Sigmoid colon (tissue), 6 donors: ENCODE measurements at regions not wholly inside any gene's neighbourhood (a gene's known extent, or its start where the extent isn't known, plus 50 kb on each side); places are given as distances from the start of the nearest gene placed in this dataset.
"Not testable (repeated sequence)": the region's sequence is repeated elsewhere in the genome, so short reads cannot be mapped to it uniquely, and the experiment has no call there.

Source experiments
- DNase-seq: peaks from one replicate; pipeline ENCODE4 v3.0.0-alpha.2; 2019
- H3K27ac ChIP-seq, 4 donors: fragments of 200-600 bp; sonication (generic); one replicate each; pipeline ENCODE4 v1.5.1; 2016 to 2019; ENCODE audit warnings: mild to moderate bottlenecking in 1 of 4
- H3K27me3 ChIP-seq, 3 donors: fragments of 200-600 bp; sonication (generic); one replicate each; pipeline ENCODE4 v1.5.1; 2019; ENCODE audit warnings: mild to moderate bottlenecking in 1 of 3
- H3K36me3 ChIP-seq, 4 donors: fragments of 200-600 bp; sonication (generic); one replicate each; pipeline ENCODE4 v1.5.1; 2016 to 2019
- H3K4me1 ChIP-seq, 4 donors: fragments of 200-600 bp; sonication (generic); one replicate each; pipeline ENCODE4 v1.5.1; 2017 to 2019
- H3K4me3 ChIP-seq, 4 donors: fragments of 200-600 bp; sonication (generic); one replicate each; pipeline ENCODE4 v1.5.1; 2017 to 2019; ENCODE audit warnings: mild to moderate bottlenecking in 2 of 4, moderate library complexity in 1 of 4
- H3K9me3 ChIP-seq, 4 donors: fragments of 200-600 bp in 3 of 4; sonication (generic) in 3 of 4; one replicate each; pipeline versions ENCODE4 v1.5.1 to v1.6.1; 2013 to 2019
- EP300 ChIP-seq, 4 donors: sonication (generic); formaldehyde crosslinking; IDR thresholded peaks; one replicate each; pipeline ENCODE4 v1.6.1; 2017; ENCODE audit warnings: antibody characterized with exemption in 4 of 4
- POLR2A ChIP-seq, 2 donors: fragments of 450-650 bp; IDR thresholded peaks; one replicate each; pipeline ENCODE4 v1.6.1; 2016; ENCODE audit warnings: antibody characterized with exemption in 2 of 2, mild to moderate bottlenecking in 2 of 2, moderate library complexity in 2 of 2
- POLR2AphosphoS5 ChIP-seq, 4 donors: sonication (generic); formaldehyde crosslinking; IDR thresholded peaks; one replicate each; pipeline ENCODE4 v1.6.1; 2017; ENCODE audit warnings: antibody characterized with exemption in 4 of 4
- WGBS, 2 donors: extraction: QIAGEN DNeasy Blood & Tissue Kit; methylation state at CpG; one replicate each; pipeline ENCODE4 v1.1.7; 2013; 5-methylcytosine and 5-hydroxymethylcytosine counted together
- intact Hi-C: fragments of 100-400 bp; cut with DNase I; formaldehyde crosslinking; loops from one replicate; pipeline ENCODE4 v1.15.1; 2023
- TF ChIP-seq, protein P1 (sequence below), 4 experiments: fragments of 450-650 bp in 3 of 4; fragments of 200-600 bp in 1 of 4; IDR thresholded peaks; one replicate each; pipeline ENCODE4 v1.5.1; 2016 to 2019; ENCODE audit warnings: antibody characterized with exemption in 4 of 4, mild to moderate bottlenecking in 3 of 4, moderate library complexity in 2 of 4
- donor health status: healthy with polysubstance abuse.
- donor health status: healthy.

DNA sequence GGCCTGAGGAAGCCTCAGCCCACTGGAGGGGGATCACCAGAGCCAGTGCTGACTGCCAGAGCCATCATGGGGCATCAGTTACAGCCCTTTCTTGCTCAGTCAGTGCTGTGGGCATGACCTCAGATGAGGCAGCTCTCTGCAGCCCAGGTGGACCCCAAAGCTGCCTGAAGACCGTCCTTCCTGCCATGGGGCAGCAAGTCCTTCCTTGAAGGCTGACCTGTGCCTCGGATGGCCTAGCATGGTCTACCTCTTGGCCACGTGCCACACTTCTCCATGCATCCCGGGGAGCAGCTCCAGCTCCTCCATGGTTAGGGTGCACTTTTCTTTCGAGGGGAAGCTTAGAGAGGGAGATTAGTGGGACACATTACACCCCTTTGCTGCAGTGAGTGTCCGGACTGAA lies 233.4 kb downstream of the VAPA start:
- DNase-seq, result no peak
- WGBS, 2 donors, result 85 to 91% methylated on average over 6 of the region's 6 CpGs
- H3K27me3 ChIP-seq, result no peaks in the 10 kb centered on the region
- no peak overlapping the region for H3K27ac ChIP-seq
- H3K4me3 ChIP-seq, result no peak overlapping the region
- intact Hi-C loops, result no loop called here
- no peaks in the 10 kb centered on the region for H3K9me3 ChIP-seq
- TF ChIP-seq, protein P1, sequence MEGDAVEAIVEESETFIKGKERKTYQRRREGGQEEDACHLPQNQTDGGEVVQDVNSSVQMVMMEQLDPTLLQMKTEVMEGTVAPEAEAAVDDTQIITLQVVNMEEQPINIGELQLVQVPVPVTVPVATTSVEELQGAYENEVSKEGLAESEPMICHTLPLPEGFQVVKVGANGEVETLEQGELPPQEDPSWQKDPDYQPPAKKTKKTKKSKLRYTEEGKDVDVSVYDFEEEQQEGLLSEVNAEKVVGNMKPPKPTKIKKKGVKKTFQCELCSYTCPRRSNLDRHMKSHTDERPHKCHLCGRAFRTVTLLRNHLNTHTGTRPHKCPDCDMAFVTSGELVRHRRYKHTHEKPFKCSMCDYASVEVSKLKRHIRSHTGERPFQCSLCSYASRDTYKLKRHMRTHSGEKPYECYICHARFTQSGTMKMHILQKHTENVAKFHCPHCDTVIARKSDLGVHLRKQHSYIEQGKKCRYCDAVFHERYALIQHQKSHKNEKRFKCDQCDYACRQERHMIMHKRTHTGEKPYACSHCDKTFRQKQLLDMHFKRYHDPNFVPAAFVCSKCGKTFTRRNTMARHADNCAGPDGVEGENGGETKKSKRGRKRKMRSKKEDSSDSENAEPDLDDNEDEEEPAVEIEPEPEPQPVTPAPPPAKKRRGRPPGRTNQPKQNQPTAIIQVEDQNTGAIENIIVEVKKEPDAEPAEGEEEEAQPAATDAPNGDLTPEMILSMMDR (IDR thresholded peaks at IDR 0.05), result no peak
- no peak for TF ChIP-seq EP300 (IDR thresholded peaks at IDR 0.05)
- TF ChIP-seq POLR2AphosphoS5 (IDR thresholded peaks at IDR 0.05), result no peak
- no peak for TF ChIP-seq POLR2A (IDR thresholded peaks at IDR 0.05)
- H3K4me1 ChIP-seq, result peaks cover 0 to 17% (median 12%) of the 10 kb centered on the region in 4 donors
- H3K36me3 ChIP-seq, result no peaks in the 10 kb centered on the region

DNA sequence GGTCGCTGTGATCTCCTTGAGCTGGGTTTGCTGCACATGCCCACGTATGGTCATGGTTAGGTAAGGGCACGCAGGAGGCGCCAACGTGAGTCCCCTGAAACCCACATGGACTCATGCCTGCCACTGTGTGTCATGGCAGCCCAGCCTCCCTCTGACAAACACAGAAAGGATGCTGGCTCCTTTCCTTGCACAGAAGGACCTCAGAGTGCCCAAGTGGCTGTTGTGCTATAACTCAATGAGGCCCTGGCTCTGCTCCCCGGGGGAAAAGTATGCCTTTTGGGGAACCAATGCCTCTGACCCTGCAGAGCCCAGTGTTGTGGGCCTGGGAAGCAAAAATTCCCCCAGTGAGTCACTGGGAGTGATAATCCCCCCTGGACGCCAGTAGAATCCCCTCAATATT lies 233.9 kb downstream of the VAPA start:
- intact Hi-C loops, result no loop called here
- no peak for TF ChIP-seq POLR2AphosphoS5 (IDR thresholded peaks at IDR 0.05)
- no peak for TF ChIP-seq EP300 (IDR thresholded peaks at IDR 0.05)
- no peak for TF ChIP-seq POLR2A (IDR thresholded peaks at IDR 0.05)
- TF ChIP-seq, protein P1 (IDR thresholded peaks at IDR 0.05), result no peak

DNA sequence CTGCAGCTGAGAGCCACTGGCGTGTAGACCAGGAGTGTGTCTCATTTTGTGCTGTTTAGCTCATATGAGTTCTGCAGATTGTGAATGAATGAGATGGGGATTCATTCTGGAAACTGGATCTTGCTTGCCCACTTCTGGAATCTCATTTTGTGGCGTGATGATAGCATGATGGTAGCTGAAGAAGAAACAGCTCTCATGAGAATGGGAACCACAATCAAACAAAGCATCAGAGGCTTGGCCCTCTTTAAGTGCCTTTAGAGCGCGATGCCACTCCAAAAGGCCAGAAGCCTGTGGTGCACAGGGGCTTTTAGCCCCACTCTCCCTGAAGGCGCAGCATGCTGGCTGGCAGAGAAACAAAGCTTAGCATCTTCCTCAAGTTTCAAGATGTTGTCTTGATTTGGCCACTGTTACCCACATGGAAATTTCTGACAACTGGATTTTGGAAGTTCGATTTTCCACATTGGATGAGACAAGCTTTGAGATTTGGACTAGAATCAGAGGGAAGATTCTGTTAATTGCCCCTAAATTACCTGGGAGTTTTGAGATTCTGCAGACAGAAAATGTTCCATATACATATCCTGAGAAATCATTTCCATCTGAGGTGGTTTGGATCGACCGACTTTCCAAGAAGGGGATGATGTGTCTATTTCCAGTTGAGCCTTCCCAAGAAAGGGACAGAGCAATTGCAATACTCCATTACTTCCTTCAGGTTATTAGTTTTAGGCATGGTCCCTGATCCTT lies 234.5 kb downstream of the VAPA start:
- no peak overlapping the region for H3K27ac ChIP-seq
- TF ChIP-seq POLR2A (IDR thresholded peaks at IDR 0.05) (no peak), EP300 (IDR thresholded peaks at IDR 0.05) (no peak), POLR2AphosphoS5 (IDR thresholded peaks at IDR 0.05) (no peak)
- TF ChIP-seq, protein P1 (IDR thresholded peaks at IDR 0.05), result no peak
- no peak overlapping the region for H3K4me3 ChIP-seq
- H3K4me1 ChIP-seq, result peaks cover 0 to 8% (median 4%) of the 10 kb centered on the region in 4 donors
- DNase-seq, result no peak
- WGBS, 2 donors, result 94 to 95% methylated on average over 8 of the region's 8 CpGs
- H3K9me3 ChIP-seq, result no peaks in the 10 kb centered on the region
- intact Hi-C loops, result no loop called here
- H3K36me3 ChIP-seq, result no peaks in the 10 kb centered on the region
- no peaks in the 10 kb centered on the region for H3K27me3 ChIP-seq

More for the DNA sequence above, 233.9 kb downstream of the VAPA start:
- Histone ChIP-seq H3K4me1 (peaks cover 0 to 11% (median 7%) of the 10 kb centered on the region in 4 donors), H3K36me3 (no peaks in the 10 kb centered on the region), H3K4me3 (no peak overlapping the region), H3K27me3 (no peaks in the 10 kb centered on the region), H3K9me3 (no peaks in the 10 kb centered on the region), H3K27ac (no peak overlapping the region)
- no peak for DNase-seq
- WGBS, 2 donors, result 91 to 94% methylated on average over 7 of the region's 7 CpGs

DNA sequence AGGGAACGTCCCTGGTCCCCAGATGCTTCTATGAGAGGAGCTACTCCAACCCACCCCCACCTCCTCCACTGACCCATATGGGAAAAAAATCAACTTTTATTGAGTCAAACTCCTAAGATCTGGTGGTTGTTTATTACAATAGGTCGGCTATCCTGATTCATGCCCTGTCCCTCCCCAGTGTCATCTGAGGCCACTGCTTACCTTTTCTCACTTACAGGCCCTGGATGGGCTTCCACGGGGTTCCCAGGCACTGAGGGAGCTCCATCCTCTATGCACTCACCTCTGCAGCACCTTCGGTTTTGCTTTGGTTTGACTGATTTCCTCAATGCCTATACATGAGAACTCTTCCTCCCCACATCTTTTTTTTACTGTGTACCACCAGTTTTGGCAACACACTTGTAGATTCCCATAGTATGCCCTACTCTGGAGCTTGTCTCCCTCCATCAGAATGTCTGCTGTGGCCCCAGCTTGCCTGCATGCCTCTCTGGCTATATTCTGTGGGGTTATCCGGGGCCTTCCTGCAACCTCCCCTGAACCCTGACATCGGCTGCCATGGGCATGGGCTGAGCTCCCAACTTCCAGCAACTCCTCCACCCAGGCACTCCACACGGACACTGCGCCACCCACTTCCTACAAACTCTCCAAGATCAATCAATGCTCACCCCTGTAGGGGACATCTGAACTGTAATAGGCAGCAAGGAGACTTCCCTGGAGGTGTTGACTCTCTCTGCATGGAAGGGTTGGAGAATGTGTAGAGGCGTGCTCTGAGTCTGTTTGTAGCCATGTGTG lies 236.1 kb downstream of the VAPA start:
- H3K27ac ChIP-seq, result no peak overlapping the region
- 94% methylated on average over 9 of the region's 9 CpGs for WGBS, 2 donors
- no peaks in the 10 kb centered on the region for H3K9me3 ChIP-seq
- DNase-seq, result no peak
- no peaks in the 10 kb centered on the region for H3K27me3 ChIP-seq
- H3K36me3 ChIP-seq, result no peaks in the 10 kb centered on the region
- no peak overlapping the region for H3K4me3 ChIP-seq
- intact Hi-C loops, result no loop called here
- peaks cover 0 to 13% (median 6%) of the 10 kb centered on the region in 4 donors for H3K4me1 ChIP-seq
- TF ChIP-seq POLR2AphosphoS5 (IDR thresholded peaks at IDR 0.05), result no peak
- TF ChIP-seq EP300 (IDR thresholded peaks at IDR 0.05), result no peak
- TF ChIP-seq, protein P1 (IDR thresholded peaks at IDR 0.05), result no peak
- TF ChIP-seq POLR2A (IDR thresholded peaks at IDR 0.05), result no peak

DNA sequence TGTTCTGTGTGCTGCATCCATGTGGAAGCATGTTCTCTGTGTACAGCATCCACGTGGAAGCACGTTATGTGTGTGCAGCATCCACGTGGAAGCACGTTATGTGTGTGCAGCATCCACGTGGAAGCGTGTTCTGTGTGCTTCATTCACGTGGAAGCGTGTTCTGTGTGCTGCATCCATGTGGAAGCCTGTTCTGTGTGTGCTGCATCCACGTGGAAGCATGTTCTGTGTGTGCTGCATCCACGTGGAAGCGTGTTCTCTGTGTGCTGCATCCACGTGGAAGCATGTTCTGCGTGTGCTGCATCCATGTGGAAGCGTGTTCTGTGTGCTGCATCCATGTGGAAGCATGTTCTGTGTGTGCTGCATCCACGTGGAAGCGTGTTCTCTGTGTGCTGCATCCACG lies 236.8 kb downstream of the VAPA start:
- intact Hi-C loops, H3K36me3 ChIP-seq, H3K4me3 ChIP-seq, H3K9me3 ChIP-seq, H3K27ac ChIP-seq, H3K27me3 ChIP-seq, DNase-seq: not testable (repeated sequence)
- 82 to 88% methylated on average over 17 of the region's 17 CpGs for WGBS, 2 donors
- H3K4me1 ChIP-seq, result peaks cover 0 to 13% (median 6%) of the 10 kb centered on the region in 4 donors
